ENCODE measurements at regions not wholly inside any gene's neighbourhood (a gene's known extent, or its start where the extent isn't known, plus 50 kb on each side); places are given as distances from the start of the nearest gene placed in this dataset.

DNA sequence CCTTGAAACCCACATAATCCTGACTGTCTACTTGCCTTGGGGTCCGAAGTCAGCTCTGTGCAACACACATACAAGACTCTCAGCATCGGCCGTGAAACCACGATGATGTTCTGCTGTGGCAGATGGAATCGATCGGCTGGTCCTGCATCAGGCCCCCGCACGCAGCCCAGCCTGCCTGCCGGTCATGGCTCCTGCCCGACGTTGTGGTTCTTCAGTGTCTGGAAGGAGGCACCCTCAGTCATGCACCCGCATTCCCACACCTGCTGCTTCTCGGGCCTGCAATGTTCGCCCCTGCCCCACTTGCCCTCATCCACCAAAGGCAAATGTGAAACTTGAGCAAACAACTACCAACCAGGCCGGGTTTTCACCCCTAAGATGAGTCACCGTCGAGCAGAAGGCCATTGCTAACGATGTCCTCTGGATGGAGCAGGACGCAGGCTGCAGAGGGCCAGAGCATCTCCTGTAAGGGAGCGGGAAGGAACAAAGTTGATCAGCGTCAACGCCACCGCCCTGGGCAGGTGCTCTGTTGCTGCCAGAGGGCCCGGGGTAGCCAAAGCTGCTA lies 128.9 kb upstream of the PDE10A start:
- Histone ChIP-seq H3K9me2 (ENCODE audit: insufficient read depth, low read length) (no peaks in the 10 kb centered on the region), H3K9me3 (ENCODE audit: low read length) (no peaks in the 10 kb centered on the region), H3K4me3 (ENCODE audit: low read length) (no peak overlapping the region), H4K20me1 (ENCODE audit: insufficient read depth) (no peaks in the 10 kb centered on the region), H3K27me3 (ENCODE audit: insufficient read depth, low read depth, low read length) (no peaks in the 10 kb centered on the region), H3F3A (ENCODE audit: insufficient read depth, low read length, poor library complexity, severe bottlenecking) (no peaks in the 10 kb centered on the region), H3K36me3 (ENCODE audit: insufficient read depth, low read length) (no peaks in the 10 kb centered on the region), H3K27ac (ENCODE audit: low read length) (no peak overlapping the region), H3K79me2 (replicated peaks; ENCODE audit: insufficient read depth, low read length) (no peaks in the 10 kb centered on the region), H3K9ac (ENCODE audit: low read length) (no peak overlapping the region), H2AFZ (ENCODE audit: low read depth, low read length) (no peak overlapping the region), H3K4me2 (ENCODE audit: low read length) (no peak overlapping the region)
- TF ChIP-seq EZH2 (IDR thresholded peaks at IDR 0.05; ENCODE audit: borderline replicate concordance, insufficient read depth, low read length, poor library complexity, severe bottlenecking) (no peak), MXI1 (conservative IDR thresholded peaks at IDR 0.05; ENCODE audit: poor library complexity, severe bottlenecking) (no peak), REST (IDR thresholded peaks at IDR 0.05; ENCODE audit: borderline replicate concordance) (no peak), SMC3 (conservative IDR thresholded peaks at IDR 0.05; ENCODE audit: poor library complexity) (no peak), EP300 (conservative IDR thresholded peaks at IDR 0.05; ENCODE audit: poor library complexity, severe bottlenecking) (no peak), TAF1 (IDR thresholded peaks at IDR 0.05; ENCODE audit: low read depth) (no peak), POLR2AphosphoS5 (IDR thresholded peaks at IDR 0.05) (no peak), RAD21 (conservative IDR thresholded peaks at IDR 0.05) (no peak)
- TF ChIP-seq, protein P1, sequence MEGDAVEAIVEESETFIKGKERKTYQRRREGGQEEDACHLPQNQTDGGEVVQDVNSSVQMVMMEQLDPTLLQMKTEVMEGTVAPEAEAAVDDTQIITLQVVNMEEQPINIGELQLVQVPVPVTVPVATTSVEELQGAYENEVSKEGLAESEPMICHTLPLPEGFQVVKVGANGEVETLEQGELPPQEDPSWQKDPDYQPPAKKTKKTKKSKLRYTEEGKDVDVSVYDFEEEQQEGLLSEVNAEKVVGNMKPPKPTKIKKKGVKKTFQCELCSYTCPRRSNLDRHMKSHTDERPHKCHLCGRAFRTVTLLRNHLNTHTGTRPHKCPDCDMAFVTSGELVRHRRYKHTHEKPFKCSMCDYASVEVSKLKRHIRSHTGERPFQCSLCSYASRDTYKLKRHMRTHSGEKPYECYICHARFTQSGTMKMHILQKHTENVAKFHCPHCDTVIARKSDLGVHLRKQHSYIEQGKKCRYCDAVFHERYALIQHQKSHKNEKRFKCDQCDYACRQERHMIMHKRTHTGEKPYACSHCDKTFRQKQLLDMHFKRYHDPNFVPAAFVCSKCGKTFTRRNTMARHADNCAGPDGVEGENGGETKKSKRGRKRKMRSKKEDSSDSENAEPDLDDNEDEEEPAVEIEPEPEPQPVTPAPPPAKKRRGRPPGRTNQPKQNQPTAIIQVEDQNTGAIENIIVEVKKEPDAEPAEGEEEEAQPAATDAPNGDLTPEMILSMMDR (IDR thresholded peaks at IDR 0.05; ENCODE audit: poor library complexity, severe bottlenecking) = no peak

DNA sequence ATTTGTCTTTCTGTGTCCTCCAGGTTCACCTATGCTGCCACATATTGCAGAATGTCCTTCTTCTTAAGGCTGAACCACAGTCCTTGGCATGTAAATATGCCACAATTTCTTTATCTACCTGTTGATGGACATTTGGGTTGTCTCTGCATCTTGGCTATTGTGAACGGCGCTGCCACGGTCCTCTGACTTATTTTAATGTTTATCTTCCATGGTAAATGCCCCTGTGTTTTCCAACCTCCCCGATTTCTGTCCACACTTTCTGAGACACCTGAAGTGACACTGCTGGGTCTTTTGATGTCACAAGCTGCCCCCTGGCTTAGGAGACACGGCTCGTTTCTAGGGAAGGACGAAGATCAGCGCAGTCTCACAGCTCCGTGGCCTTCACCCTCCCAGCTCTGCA lies 128.3 kb upstream of the PDE10A start:
- Histone ChIP-seq H3K27ac (ENCODE audit: low read length) (no peak overlapping the region), H4K20me1 (ENCODE audit: insufficient read depth) (no peaks in the 10 kb centered on the region), H3K36me3 (ENCODE audit: insufficient read depth, low read length) (no peaks in the 10 kb centered on the region), H3K9ac (ENCODE audit: low read length) (no peak overlapping the region), H3K27me3 (ENCODE audit: insufficient read depth, low read depth, low read length) (no peaks in the 10 kb centered on the region), H3F3A (ENCODE audit: insufficient read depth, low read length, poor library complexity, severe bottlenecking) (no peaks in the 10 kb centered on the region), H3K9me2 (ENCODE audit: insufficient read depth, low read length) (no peaks in the 10 kb centered on the region), H3K4me3 (ENCODE audit: low read length) (no peak overlapping the region), H3K79me2 (replicated peaks; ENCODE audit: insufficient read depth, low read length) (no peaks in the 10 kb centered on the region), H3K4me2 (ENCODE audit: low read length) (no peak overlapping the region), H3K9me3 (ENCODE audit: low read length) (no peaks in the 10 kb centered on the region), H2AFZ (ENCODE audit: low read depth, low read length) (no peak overlapping the region)
- TF ChIP-seq REST (IDR thresholded peaks at IDR 0.05; ENCODE audit: borderline replicate concordance) = no peak

All from neural cell (in vitro differentiated cells).